ENCODE measurements at regions not wholly inside any gene's neighbourhood (a gene's known extent, or its start where the extent isn't known, plus 50 kb on each side); places are given as distances from the start of the nearest gene placed in this dataset.

DNA sequence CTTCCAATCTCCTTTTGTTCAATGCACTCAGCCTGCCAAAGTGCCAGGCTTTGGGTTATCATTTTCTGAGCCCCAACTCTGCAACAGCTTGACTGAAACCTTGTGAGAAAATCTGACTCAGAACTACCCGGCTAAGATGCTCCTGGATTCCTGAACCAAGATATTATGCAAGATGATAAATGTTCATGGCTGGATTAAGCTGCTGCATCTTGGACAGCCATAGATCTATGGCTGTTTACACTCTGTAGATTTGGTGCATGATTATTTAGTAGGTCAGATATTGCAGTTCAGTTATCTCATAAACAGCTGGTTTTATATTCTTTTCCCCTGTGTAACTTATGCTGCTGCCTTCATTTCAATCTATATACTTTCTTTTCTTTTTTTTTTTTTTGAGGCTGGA lies 243.5 kb downstream of the GATA3 start:
- Mint-ChIP-seq H3K36me3 (ENCODE audit: low read depth) (no peaks in the 10 kb centered on the region), H3K27me3 (peaks cover 4% of the 10 kb centered on the region), H3K27ac (no peak overlapping the region), H3K4me3 (no peak overlapping the region), H3K9me3 (no peaks in the 10 kb centered on the region), H3K4me1 (ENCODE audit: low read depth) (no peaks in the 10 kb centered on the region)
- TF ChIP-seq, protein P1, sequence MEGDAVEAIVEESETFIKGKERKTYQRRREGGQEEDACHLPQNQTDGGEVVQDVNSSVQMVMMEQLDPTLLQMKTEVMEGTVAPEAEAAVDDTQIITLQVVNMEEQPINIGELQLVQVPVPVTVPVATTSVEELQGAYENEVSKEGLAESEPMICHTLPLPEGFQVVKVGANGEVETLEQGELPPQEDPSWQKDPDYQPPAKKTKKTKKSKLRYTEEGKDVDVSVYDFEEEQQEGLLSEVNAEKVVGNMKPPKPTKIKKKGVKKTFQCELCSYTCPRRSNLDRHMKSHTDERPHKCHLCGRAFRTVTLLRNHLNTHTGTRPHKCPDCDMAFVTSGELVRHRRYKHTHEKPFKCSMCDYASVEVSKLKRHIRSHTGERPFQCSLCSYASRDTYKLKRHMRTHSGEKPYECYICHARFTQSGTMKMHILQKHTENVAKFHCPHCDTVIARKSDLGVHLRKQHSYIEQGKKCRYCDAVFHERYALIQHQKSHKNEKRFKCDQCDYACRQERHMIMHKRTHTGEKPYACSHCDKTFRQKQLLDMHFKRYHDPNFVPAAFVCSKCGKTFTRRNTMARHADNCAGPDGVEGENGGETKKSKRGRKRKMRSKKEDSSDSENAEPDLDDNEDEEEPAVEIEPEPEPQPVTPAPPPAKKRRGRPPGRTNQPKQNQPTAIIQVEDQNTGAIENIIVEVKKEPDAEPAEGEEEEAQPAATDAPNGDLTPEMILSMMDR (IDR thresholded peaks at IDR 0.05), result no peak
- ATAC-seq (no peak), DNase-seq (no peak)
- intact Hi-C loops (cut with micrococcal nuclease), result no loop called here
- ChIA-PET POLR2A (no interaction called here), CTCF (no interaction called here)

GRCh38 chr10:8298896-8299570 lies 244.5 kb downstream of the GATA3 start:
- Mint-ChIP-seq H3K27me3 (peaks cover 4% of the 10 kb centered on the region), H3K36me3 (ENCODE audit: low read depth) (no peaks in the 10 kb centered on the region), H3K4me1 (ENCODE audit: low read depth) (no peaks in the 10 kb centered on the region), H3K9me3 (no peaks in the 10 kb centered on the region), H3K4me3 (no peak overlapping the region), H3K27ac (no peak overlapping the region)
- POLR2A ChIA-PET, result no interaction called here
- DNase-seq (no peak), ATAC-seq (no peak)
- TF ChIP-seq, protein P1 (IDR thresholded peaks at IDR 0.05), result no peak
- intact Hi-C loops (cut with micrococcal nuclease), result no loop called here
- CTCF ChIA-PET, result no interaction called here

- H3K4me1 Mint-ChIP-seq (ENCODE audit: low read depth), result no peaks in the 10 kb centered on the region
- CTCF ChIA-PET, result no interaction called here
- intact Hi-C loops (cut with micrococcal nuclease), result no loop called here
These were observed 246.4 kb downstream of the GATA3 start for GRCh38 chr10:8300925-8301324.

GRCh38 chr10:8301333-8301732 lies 246.8 kb downstream of the GATA3 start:
- ChIA-PET POLR2A (no interaction called here), CTCF (no interaction called here)
- no peak for DNase-seq
- TF ChIP-seq, protein P1 (IDR thresholded peaks at IDR 0.05), result no peak
- H3K9me3 Mint-ChIP-seq, result no peaks in the 10 kb centered on the region
- no peaks in the 10 kb centered on the region for H3K36me3 Mint-ChIP-seq (ENCODE audit: low read depth)
- no peak for ATAC-seq
- no peak overlapping the region for H3K4me3 Mint-ChIP-seq
- intact Hi-C loops (cut with micrococcal nuclease), result no loop called here
- H3K27me3 Mint-ChIP-seq, result peaks cover 5% of the 10 kb centered on the region
- H3K4me1 Mint-ChIP-seq (ENCODE audit: low read depth), result no peaks in the 10 kb centered on the region
- H3K27ac Mint-ChIP-seq, result no peak overlapping the region

More at GRCh38 chr10:8300925-8301324, 246.4 kb downstream of the GATA3 start:
- TF ChIP-seq, protein P1 (IDR thresholded peaks at IDR 0.05), result no peak
- peaks cover 5% of the 10 kb centered on the region for H3K27me3 Mint-ChIP-seq
- no peak overlapping the region for H3K27ac Mint-ChIP-seq
- no peak for DNase-seq
- H3K36me3 Mint-ChIP-seq (ENCODE audit: low read depth), result no peaks in the 10 kb centered on the region
- H3K4me3 Mint-ChIP-seq, result no peak overlapping the region
- ATAC-seq, result no peak
- no peaks in the 10 kb centered on the region for H3K9me3 Mint-ChIP-seq
- POLR2A ChIA-PET, result no interaction called here

- no peaks in the 10 kb centered on the region for H3K9me3 Mint-ChIP-seq
- H3K27ac Mint-ChIP-seq, result no peak overlapping the region
- no peaks in the 10 kb centered on the region for H3K36me3 Mint-ChIP-seq (ENCODE audit: low read depth)
- ATAC-seq, result no peak
- ChIA-PET POLR2A (no interaction called here), CTCF (no interaction called here)
- TF ChIP-seq, protein P1 (IDR thresholded peaks at IDR 0.05), result no peak
- H3K27me3 Mint-ChIP-seq, result peaks cover 5% of the 10 kb centered on the region
- peaks cover 1% of the 10 kb centered on the region for H3K4me1 Mint-ChIP-seq (ENCODE audit: low read depth)
- intact Hi-C loops (cut with micrococcal nuclease), result no loop called here
- no peak for DNase-seq
- no peak overlapping the region for H3K4me3 Mint-ChIP-seq
These were observed 247.3 kb downstream of the GATA3 start for GRCh38 chr10:8301831-8302230.

Measured in activated CD8-positive, alpha-beta T cell treated with anti-CD3 and anti-CD28 coated beads for 36 hours (primary cell).